WTC11 (cell line): ENCODE measurements at regions not wholly inside any gene's neighbourhood (a gene's known extent, or its start where the extent isn't known, plus 50 kb on each side); places are given as distances from the start of the nearest gene placed in this dataset.

Experiments used
- ATAC-seq: fragments of 200-7000 bp; cut with Tn5 transposase; 2 replicates; pipeline ENCODE4 v1.10.0; 2021; ENCODE audit warnings: mild to moderate bottlenecking, moderate library complexity
- CTCF ChIA-PET: fragments of 300-600 bp; sonication (Branson Sonifier 250); formaldehyde crosslinking; loops from one replicate; lab custom pipeline; 2021; ENCODE audit warnings: antibody characterized with exemption; lab: Charles Lee
- POLR2A ChIA-PET: fragments of 350-600 bp; sonication (Branson Sonifier 250); formaldehyde crosslinking; loops from one replicate; lab custom pipeline; 2021; ENCODE audit warnings: antibody characterized with exemption; lab: Charles Lee
- DNase-seq: peaks from one replicate; pipeline ENCODE4 v3.0.0; 2021; ENCODE audit warnings: low spot score
- H3K27ac Mint-ChIP-seq: 2 replicates; pipeline ENCODE4 v1.8.0; 2021; ENCODE audit warnings: mixed read lengths
- H3K27me3 Mint-ChIP-seq: 2 replicates; pipeline ENCODE4 v1.8.0; 2021; ENCODE audit warnings: low read depth, mild to moderate bottlenecking, moderate library complexity, mixed read lengths
- H3K36me3 Mint-ChIP-seq: 2 replicates; pipeline ENCODE4 v1.8.0; 2021; ENCODE audit warnings: mixed read lengths
- H3K4me1 Mint-ChIP-seq: 2 replicates; pipeline ENCODE4 v1.8.0; 2022; ENCODE audit warnings: mixed read lengths
- H3K4me3 Mint-ChIP-seq: 2 replicates; pipeline ENCODE4 v1.8.0; 2021; ENCODE audit warnings: mild to moderate bottlenecking, moderate library complexity, mixed read lengths
- H3K9me3 Mint-ChIP-seq: 2 replicates; pipeline ENCODE4 v1.8.0; 2021; ENCODE audit warnings: mixed read lengths
- ATF1 ChIP-seq: sonication (generic); formaldehyde crosslinking; IDR thresholded peaks from 2 replicates; pipeline ENCODE4 v1.8.1; 2023; ENCODE audit warnings: mild to moderate bottlenecking, moderate library complexity, missing genetic modification reagents
- CBFB ChIP-seq: sonication (generic); formaldehyde crosslinking; IDR thresholded peaks from 2 replicates; pipeline ENCODE4 v1.8.1; 2022; ENCODE audit warnings: mild to moderate bottlenecking, low read depth, missing genetic modification reagents
- ESRRA ChIP-seq: sonication (generic); formaldehyde crosslinking; IDR thresholded peaks from 2 replicates; pipeline ENCODE4 v1.8.1; 2022; ENCODE audit warnings: mild to moderate bottlenecking, missing genetic modification reagents, borderline replicate concordance
- FOXP1 ChIP-seq: sonication (generic); formaldehyde crosslinking; IDR thresholded peaks from 2 replicates; pipeline ENCODE4 v1.8.0; 2022; ENCODE audit warnings: missing genetic modification reagents, mild to moderate bottlenecking, moderate library complexity, borderline replicate concordance
- GRHL2 ChIP-seq: fragments of 250-450 bp; sonication (Bioruptor Pico); IDR thresholded peaks from 2 replicates; pipeline ENCODE4 v1.8.0; 2022; ENCODE audit warnings: mild to moderate bottlenecking, moderate library complexity; ENCODE audit not compliant: insufficient replicate concordance, severe bottlenecking
- JAZF1 ChIP-seq: fragments of 250-450 bp; sonication (Bioruptor Pico); IDR thresholded peaks from 2 replicates; pipeline ENCODE4 v1.9.0; 2021; ENCODE audit warnings: moderate library complexity, mild to moderate bottlenecking, inconsistent platforms
- MXD4 ChIP-seq: fragments of 250-450 bp; sonication (Bioruptor Pico); IDR thresholded peaks from 2 replicates; pipeline ENCODE4 v1.8.0; 2021; ENCODE audit warnings: mild to moderate bottlenecking, moderate library complexity, borderline replicate concordance
- NFE2L1 ChIP-seq: sonication (generic); formaldehyde crosslinking; IDR thresholded peaks from 2 replicates; pipeline ENCODE4 v1.8.1; 2023; ENCODE audit warnings: missing genetic modification reagents
- OVOL2 ChIP-seq: fragments of 250-450 bp; sonication (Bioruptor Pico); IDR thresholded peaks from 2 replicates; pipeline ENCODE4 v1.9.0; 2021; ENCODE audit warnings: mild to moderate bottlenecking, borderline replicate concordance
- PRDM15 ChIP-seq: sonication (generic); formaldehyde crosslinking; IDR thresholded peaks from 2 replicates; pipeline ENCODE4 v1.8.0; 2022; ENCODE audit warnings: missing genetic modification reagents
- USF2 ChIP-seq: sonication (generic); formaldehyde crosslinking; IDR thresholded peaks from 2 replicates; pipeline ENCODE4 v1.8.1; 2023; ENCODE audit warnings: mild to moderate bottlenecking, missing genetic modification reagents, moderate library complexity
- ZNF416 ChIP-seq: fragments of 250-450 bp; sonication (Bioruptor Pico); IDR thresholded peaks from 2 replicates; pipeline ENCODE4 v1.9.0; 2021; ENCODE audit warnings: mild to moderate bottlenecking, inconsistent platforms
- TF ChIP-seq, protein P1 (sequence below): sonication (generic); formaldehyde crosslinking; IDR thresholded peaks from 2 replicates; pipeline ENCODE4 v1.8.1; 2023; ENCODE audit warnings: mild to moderate bottlenecking, moderate library complexity, missing genetic modification reagents
- TF ChIP-seq, protein P2 (sequence below): sonication (generic); formaldehyde crosslinking; IDR thresholded peaks from 2 replicates; pipeline ENCODE4 v1.8.0; 2023; ENCODE audit warnings: mild to moderate bottlenecking, missing genetic modification reagents
- TF ChIP-seq, protein P3 (sequence below): sonication (generic); formaldehyde crosslinking; IDR thresholded peaks from 2 replicates; pipeline ENCODE4 v1.8.0; 2023; ENCODE audit warnings: missing genetic modification reagents
- TF ChIP-seq, protein P4 (sequence below): fragments of 250-450 bp; sonication (Bioruptor Pico); IDR thresholded peaks from 2 replicates; pipeline ENCODE4 v1.9.0; 2021; ENCODE audit warnings: mild to moderate bottlenecking
- TF ChIP-seq, protein P5 (sequence below): sonication (generic); formaldehyde crosslinking; IDR thresholded peaks from 2 replicates; pipeline ENCODE4 v1.8.1; 2023; ENCODE audit warnings: mild to moderate bottlenecking, missing genetic modification reagents
- TF ChIP-seq, protein P6 (sequence below): sonication (generic); formaldehyde crosslinking; IDR thresholded peaks from 2 replicates; pipeline ENCODE4 v1.8.1; 2022; ENCODE audit warnings: low read depth, missing genetic modification reagents, borderline replicate concordance

GRCh38 chr7:116394106-116394505, 105.4 kb upstream of the CAV2 start (continued):
- TF ChIP-seq, protein P1, sequence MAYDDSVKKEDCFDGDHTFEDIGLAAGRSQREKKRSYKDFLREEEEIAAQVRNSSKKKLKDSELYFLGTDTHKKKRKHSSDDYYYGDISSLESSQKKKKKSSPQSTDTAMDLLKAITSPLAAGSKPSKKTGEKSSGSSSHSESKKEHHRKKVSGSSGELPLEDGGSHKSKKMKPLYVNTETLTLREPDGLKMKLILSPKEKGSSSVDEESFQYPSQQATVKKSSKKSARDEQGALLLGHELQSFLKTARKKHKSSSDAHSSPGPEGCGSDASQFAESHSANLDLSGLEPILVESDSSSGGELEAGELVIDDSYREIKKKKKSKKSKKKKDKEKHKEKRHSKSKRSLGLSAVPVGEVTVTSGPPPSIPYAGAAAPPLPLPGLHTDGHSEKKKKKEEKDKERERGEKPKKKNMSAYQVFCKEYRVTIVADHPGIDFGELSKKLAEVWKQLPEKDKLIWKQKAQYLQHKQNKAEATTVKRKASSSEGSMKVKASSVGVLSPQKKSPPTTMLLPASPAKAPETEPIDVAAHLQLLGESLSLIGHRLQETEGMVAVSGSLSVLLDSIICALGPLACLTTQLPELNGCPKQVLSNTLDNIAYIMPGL (CRISPR knock-in tag), result no peak
- no peak for TF ChIP-seq MXD4 (CRISPR knock-in tag)
- TF ChIP-seq USF2 (CRISPR knock-in tag), result no peak
- TF ChIP-seq FOXP1 (CRISPR knock-in tag), result no peak
- TF ChIP-seq CBFB (CRISPR knock-in tag), result no peak

DNA sequence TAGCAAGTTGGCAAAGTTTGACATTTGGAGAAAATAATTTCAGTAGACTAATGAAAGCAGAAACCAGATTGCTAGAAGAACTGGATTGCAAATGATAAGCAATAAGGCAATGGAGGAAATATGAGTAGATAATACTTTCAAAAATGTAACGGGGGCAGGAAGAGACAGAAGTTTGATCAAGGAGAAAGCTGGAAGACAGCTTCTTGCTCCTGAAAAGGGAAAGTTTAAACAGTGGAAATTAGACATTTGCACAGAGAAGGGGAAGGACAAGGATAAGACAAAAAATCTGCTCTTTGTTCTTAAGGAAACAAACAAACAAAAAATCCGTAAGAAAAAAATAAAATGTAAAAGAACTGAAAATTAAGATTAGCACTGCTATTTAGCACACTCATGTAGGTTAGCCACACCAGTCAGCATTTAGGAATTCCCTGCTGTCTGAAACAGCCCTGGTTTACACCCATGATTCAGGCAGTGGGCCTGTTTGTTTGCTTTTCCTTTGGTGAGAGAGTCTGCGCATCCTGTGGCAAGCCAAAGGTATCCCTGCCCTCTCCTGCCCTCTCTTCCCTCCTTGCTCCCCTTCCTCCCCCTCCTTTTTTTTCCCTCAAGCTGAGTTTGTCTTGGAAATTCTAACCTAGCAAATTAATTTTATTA, 104.3 kb upstream of the CAV2 start:
- DNase-seq, result no peak
- Mint-ChIP-seq H3K27ac (no peak overlapping the region), H3K4me1 (peaks cover 10% of the 10 kb centered on the region), H3K9me3 (peaks cover 21% of the 10 kb centered on the region), H3K36me3 (peaks cover 8% of the 10 kb centered on the region; the same call in 1 of the 2 replicates)
- ChIA-PET POLR2A (no interaction called here), CTCF (interaction anchor here (1.0 kb wide), 1 partner anchor 131 kb away, joined by 3 read pairs; no protein-coding TSS in a partner anchor)
- TF ChIP-seq ZNF416 (CRISPR knock-in tag), result no peak
- TF ChIP-seq, protein P2, sequence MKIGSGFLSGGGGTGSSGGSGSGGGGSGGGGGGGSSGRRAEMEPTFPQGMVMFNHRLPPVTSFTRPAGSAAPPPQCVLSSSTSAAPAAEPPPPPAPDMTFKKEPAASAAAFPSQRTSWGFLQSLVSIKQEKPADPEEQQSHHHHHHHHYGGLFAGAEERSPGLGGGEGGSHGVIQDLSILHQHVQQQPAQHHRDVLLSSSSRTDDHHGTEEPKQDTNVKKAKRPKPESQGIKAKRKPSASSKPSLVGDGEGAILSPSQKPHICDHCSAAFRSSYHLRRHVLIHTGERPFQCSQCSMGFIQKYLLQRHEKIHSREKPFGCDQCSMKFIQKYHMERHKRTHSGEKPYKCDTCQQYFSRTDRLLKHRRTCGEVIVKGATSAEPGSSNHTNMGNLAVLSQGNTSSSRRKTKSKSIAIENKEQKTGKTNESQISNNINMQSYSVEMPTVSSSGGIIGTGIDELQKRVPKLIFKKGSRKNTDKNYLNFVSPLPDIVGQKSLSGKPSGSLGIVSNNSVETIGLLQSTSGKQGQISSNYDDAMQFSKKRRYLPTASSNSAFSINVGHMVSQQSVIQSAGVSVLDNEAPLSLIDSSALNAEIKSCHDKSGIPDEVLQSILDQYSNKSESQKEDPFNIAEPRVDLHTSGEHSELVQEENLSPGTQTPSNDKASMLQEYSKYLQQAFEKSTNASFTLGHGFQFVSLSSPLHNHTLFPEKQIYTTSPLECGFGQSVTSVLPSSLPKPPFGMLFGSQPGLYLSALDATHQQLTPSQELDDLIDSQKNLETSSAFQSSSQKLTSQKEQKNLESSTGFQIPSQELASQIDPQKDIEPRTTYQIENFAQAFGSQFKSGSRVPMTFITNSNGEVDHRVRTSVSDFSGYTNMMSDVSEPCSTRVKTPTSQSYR (CRISPR knock-in tag), result no peak
- TF ChIP-seq FOXP1 (CRISPR knock-in tag), result no peak
- TF ChIP-seq, protein P3, sequence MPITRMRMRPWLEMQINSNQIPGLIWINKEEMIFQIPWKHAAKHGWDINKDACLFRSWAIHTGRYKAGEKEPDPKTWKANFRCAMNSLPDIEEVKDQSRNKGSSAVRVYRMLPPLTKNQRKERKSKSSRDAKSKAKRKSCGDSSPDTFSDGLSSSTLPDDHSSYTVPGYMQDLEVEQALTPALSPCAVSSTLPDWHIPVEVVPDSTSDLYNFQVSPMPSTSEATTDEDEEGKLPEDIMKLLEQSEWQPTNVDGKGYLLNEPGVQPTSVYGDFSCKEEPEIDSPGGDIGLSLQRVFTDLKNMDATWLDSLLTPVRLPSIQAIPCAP (CRISPR knock-in tag), result no peak
- TF ChIP-seq ESRRA (CRISPR knock-in tag), result no peak
- TF ChIP-seq, protein P4, sequence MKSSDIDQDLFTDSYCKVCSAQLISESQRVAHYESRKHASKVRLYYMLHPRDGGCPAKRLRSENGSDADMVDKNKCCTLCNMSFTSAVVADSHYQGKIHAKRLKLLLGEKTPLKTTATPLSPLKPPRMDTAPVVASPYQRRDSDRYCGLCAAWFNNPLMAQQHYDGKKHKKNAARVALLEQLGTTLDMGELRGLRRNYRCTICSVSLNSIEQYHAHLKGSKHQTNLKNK (CRISPR knock-in tag), result no peak
- TF ChIP-seq, protein P5, sequence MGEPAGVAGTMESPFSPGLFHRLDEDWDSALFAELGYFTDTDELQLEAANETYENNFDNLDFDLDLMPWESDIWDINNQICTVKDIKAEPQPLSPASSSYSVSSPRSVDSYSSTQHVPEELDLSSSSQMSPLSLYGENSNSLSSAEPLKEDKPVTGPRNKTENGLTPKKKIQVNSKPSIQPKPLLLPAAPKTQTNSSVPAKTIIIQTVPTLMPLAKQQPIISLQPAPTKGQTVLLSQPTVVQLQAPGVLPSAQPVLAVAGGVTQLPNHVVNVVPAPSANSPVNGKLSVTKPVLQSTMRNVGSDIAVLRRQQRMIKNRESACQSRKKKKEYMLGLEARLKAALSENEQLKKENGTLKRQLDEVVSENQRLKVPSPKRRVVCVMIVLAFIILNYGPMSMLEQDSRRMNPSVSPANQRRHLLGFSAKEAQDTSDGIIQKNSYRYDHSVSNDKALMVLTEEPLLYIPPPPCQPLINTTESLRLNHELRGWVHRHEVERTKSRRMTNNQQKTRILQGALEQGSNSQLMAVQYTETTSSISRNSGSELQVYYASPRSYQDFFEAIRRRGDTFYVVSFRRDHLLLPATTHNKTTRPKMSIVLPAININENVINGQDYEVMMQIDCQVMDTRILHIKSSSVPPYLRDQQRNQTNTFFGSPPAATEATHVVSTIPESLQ (CRISPR knock-in tag), result no peak
- TF ChIP-seq MXD4 (CRISPR knock-in tag), result no peak
- TF ChIP-seq OVOL2, result no peak
- no peak for TF ChIP-seq JAZF1 (CRISPR knock-in tag)
- TF ChIP-seq, all 79 proteins: peak for 0
- Mint-ChIP-seq H3K4me3 (no peak overlapping the region), H3K27me3 (no peaks in the 10 kb centered on the region)
- peak; percentile 74 for ATAC-seq

GRCh38 chr7:116398672-116399071, 100.9 kb upstream of the CAV2 start:
- ATAC-seq (no peak), DNase-seq (no peak)
- Mint-ChIP-seq H3K27me3 (no peaks in the 10 kb centered on the region), H3K36me3 (peaks cover 8% of the 10 kb centered on the region; the same call in 1 of the 2 replicates), H3K4me1 (peaks cover 15% of the 10 kb centered on the region), H3K4me3 (no peak overlapping the region), H3K27ac (no peak overlapping the region), H3K9me3 (peaks cover 21% of the 10 kb centered on the region)
- CTCF ChIA-PET, result no interaction called here
- POLR2A ChIA-PET, result no interaction called here
- TF ChIP-seq GRHL2 (CRISPR knock-in tag) (no peak), NFE2L1 (CRISPR knock-in tag) (no peak), ATF1 (CRISPR knock-in tag) (no peak), OVOL2 (no peak), PRDM15 (CRISPR knock-in tag) (no peak)
- TF ChIP-seq, protein P6, sequence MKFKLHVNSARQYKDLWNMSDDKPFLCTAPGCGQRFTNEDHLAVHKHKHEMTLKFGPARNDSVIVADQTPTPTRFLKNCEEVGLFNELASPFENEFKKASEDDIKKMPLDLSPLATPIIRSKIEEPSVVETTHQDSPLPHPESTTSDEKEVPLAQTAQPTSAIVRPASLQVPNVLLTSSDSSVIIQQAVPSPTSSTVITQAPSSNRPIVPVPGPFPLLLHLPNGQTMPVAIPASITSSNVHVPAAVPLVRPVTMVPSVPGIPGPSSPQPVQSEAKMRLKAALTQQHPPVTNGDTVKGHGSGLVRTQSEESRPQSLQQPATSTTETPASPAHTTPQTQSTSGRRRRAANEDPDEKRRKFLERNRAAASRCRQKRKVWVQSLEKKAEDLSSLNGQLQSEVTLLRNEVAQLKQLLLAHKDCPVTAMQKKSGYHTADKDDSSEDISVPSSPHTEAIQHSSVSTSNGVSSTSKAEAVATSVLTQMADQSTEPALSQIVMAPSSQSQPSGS, result no peak
